Keratinocyte (primary cell): ENCODE measurements at regions not wholly inside any gene's neighbourhood (a gene's known extent, or its start where the extent isn't known, plus 50 kb on each side); places are given as distances from the start of the nearest gene placed in this dataset.

Source experiments
- DNase-seq: peaks from one replicate; pipeline ENCODE4 v3.0.0-alpha.2; 2011; ENCODE audit warnings: low read depth, missing footprints, low spot score
- FAIRE-seq: peaks from 2 replicates; lab custom pipeline; 2011; peaks lifted over from hg19 to GRCh38; lab: Jason Lieb, UNC
- H2AFZ ChIP-seq: 2 replicates; pipeline ENCODE4 v1.6.0; 2012; ENCODE audit warnings: low read length, control low read depth, inconsistent platforms; ENCODE audit not compliant: control insufficient read depth
- H3K27ac ChIP-seq: 2 replicates; pipeline ENCODE4 v1.5.1; 2011; ENCODE audit warnings: low read length; ENCODE audit not compliant: control insufficient read depth, insufficient read depth
- H3K27me3 ChIP-seq: 3 replicates; pipeline ENCODE4 v1.6.0; 2011; ENCODE audit warnings: low read length; ENCODE audit not compliant: control insufficient read depth, insufficient read depth; ENCODE audit errors: extremely low read depth
- H3K36me3 ChIP-seq, 2 experiments: 2 replicates in 1 of 2; 3 replicates in 1 of 2; pipeline ENCODE4 v1.5.1; 2011; ENCODE audit warnings: low read length in 2 of 2, mild to moderate bottlenecking in 1 of 2; ENCODE audit not compliant: control insufficient read depth in 2 of 2, insufficient read depth in 2 of 2; ENCODE audit errors: extremely low read depth in 1 of 2
- H3K4me1 ChIP-seq: 3 replicates; pipeline ENCODE4 v1.5.1; 2011; ENCODE audit warnings: low read length; ENCODE audit not compliant: control insufficient read depth, insufficient read depth; ENCODE audit errors: extremely low read depth
- H3K4me2 ChIP-seq: 3 replicates; pipeline ENCODE4 v1.6.0; 2011; ENCODE audit warnings: low read depth, low read length; ENCODE audit not compliant: control insufficient read depth, insufficient read depth; ENCODE audit errors: extremely low read depth
- H3K4me3 ChIP-seq, 3 experiments: fragments of 200-600 bp in 1 of 3; sonication (generic) in 1 of 3; 2 replicates in 2 of 3; 3 replicates in 1 of 3; pipeline ENCODE4 v1.5.1; 2011 to 2016; ENCODE audit warnings: low read length in 3 of 3, mild to moderate bottlenecking in 3 of 3, control low read depth in 2 of 3, inconsistent platforms in 1 of 3, low read depth in 1 of 3, mixed read lengths in 1 of 3, mixed run types in 1 of 3, moderate library complexity in 1 of 3; ENCODE audit not compliant: control insufficient read depth in 2 of 3, insufficient read depth in 2 of 3; ENCODE audit errors: extremely low read depth in 1 of 3
- H3K79me2 ChIP-seq: 2 replicates; pipeline ENCODE4 v1.6.0; 2012; ENCODE audit warnings: low read length; ENCODE audit not compliant: control insufficient read depth, insufficient read depth
- H3K9ac ChIP-seq: 3 replicates; pipeline ENCODE4 v1.6.0; 2011; ENCODE audit warnings: low read length; ENCODE audit not compliant: control insufficient read depth, insufficient read depth; ENCODE audit errors: extremely low read depth
- H3K9me1 ChIP-seq: 3 replicates; pipeline ENCODE4 v1.6.0; 2011; ENCODE audit warnings: low read length; ENCODE audit not compliant: control insufficient read depth, insufficient read depth; ENCODE audit errors: extremely low read depth
- H3K9me3 ChIP-seq: 2 replicates; pipeline ENCODE4 v1.5.1; 2012; ENCODE audit warnings: low read depth, low read length; ENCODE audit not compliant: control insufficient read depth
- H4K20me1 ChIP-seq: 3 replicates; pipeline ENCODE4 v1.6.0; 2011; ENCODE audit warnings: low read length; ENCODE audit not compliant: control insufficient read depth, insufficient read depth; ENCODE audit errors: extremely low read depth
- CTCF ChIP-seq, 3 experiments: IDR thresholded peaks in 1 of 3; conservative IDR thresholded peaks in 1 of 3; optimal IDR thresholded peaks in 1 of 3; 2 replicates in 2 of 3; 3 replicates in 1 of 3; pipeline versions ENCODE3 to v1.5.1; 2011; ENCODE audit warnings: low read length in 3 of 3, mild to moderate bottlenecking in 3 of 3, moderate library complexity in 2 of 3, control low read depth in 1 of 3, inconsistent platforms in 1 of 3; ENCODE audit not compliant: insufficient read depth in 2 of 3; ENCODE audit errors: extremely low read depth in 1 of 3
- EZH2 ChIP-seq: IDR thresholded peaks from one replicate; pipeline ENCODE4 v1.6.1; 2012; ENCODE audit warnings: inconsistent platforms, mild to moderate bottlenecking, low read length, moderate library complexity
- dilution Hi-C: fragments of 300-500 bp; cut with MboI; formaldehyde crosslinking; loops from one replicate; pipeline ENCODE4 v1.7.0; 2020; ENCODE audit warnings: low sequenced_read_pairs; ENCODE audit not compliant: extremely low pct_ligation_motif_present

DNA sequence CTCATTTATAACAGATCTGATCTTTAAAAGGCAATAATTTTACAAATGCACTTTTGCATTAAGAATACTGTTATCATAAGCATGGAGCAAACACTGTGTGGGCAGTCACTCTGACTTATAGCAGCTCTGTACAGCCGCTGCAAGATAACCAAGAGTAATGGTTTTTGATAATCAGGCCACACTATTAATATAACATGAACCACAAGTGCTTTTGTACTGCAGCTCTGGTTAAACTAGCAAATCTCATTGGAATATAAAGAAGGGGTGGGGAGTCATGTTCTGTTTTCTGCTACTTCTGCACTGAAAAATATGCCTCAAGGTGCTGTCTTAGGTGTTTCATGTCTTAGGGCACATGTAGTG is 357.4 kb downstream of the LMO4 start:
- dilution Hi-C loops = no loop called here
- no peak overlapping the region for H3K9ac ChIP-seq
- H3K27me3 ChIP-seq = no peaks in the 10 kb centered on the region
- H3K4me2 ChIP-seq = no peak overlapping the region
- no peak for FAIRE-seq
- no peak overlapping the region for H2AFZ ChIP-seq
- no peak overlapping the region for H3K4me3 ChIP-seq
- no peaks in the 10 kb centered on the region for H4K20me1 ChIP-seq
- DNase-seq = no peak
- H3K27ac ChIP-seq = no peak overlapping the region
- H3K36me3 ChIP-seq = no peaks in the 10 kb centered on the region
- no peaks in the 10 kb centered on the region for H3K9me3 ChIP-seq
- no peaks in the 10 kb centered on the region for H3K4me1 ChIP-seq
- no peaks in the 10 kb centered on the region for H3K79me2 ChIP-seq
- H3K9me1 ChIP-seq = no peaks in the 10 kb centered on the region
- TF ChIP-seq EZH2 = no peak
- TF ChIP-seq CTCF (optimal IDR thresholded peaks at IDR 0.05 in 1 of 3, IDR thresholded peaks at IDR 0.05 in 1 of 3, conservative IDR thresholded peaks at IDR 0.05 in 1 of 3; ENCODE audit: extremely low read depth in 1 of 3, insufficient read depth in 2 of 3, low read length in 3 of 3) = no peak

- dilution Hi-C loops = no loop called here
- no peaks in the 10 kb centered on the region for H3K9me1 ChIP-seq
- H3K4me2 ChIP-seq = no peak overlapping the region
- H4K20me1 ChIP-seq = no peaks in the 10 kb centered on the region
- H3K27me3 ChIP-seq = no peaks in the 10 kb centered on the region
- no peak overlapping the region for H3K9ac ChIP-seq
- H3K79me2 ChIP-seq = no peaks in the 10 kb centered on the region
- no peaks in the 10 kb centered on the region for H3K9me3 ChIP-seq
- FAIRE-seq (no peak), DNase-seq (no peak)
- H3K27ac ChIP-seq = no peak overlapping the region
- no peak for TF ChIP-seq CTCF (optimal IDR thresholded peaks at IDR 0.05 in 1 of 3, IDR thresholded peaks at IDR 0.05 in 1 of 3, conservative IDR thresholded peaks at IDR 0.05 in 1 of 3; ENCODE audit: extremely low read depth in 1 of 3, insufficient read depth in 2 of 3, low read length in 3 of 3)
- TF ChIP-seq EZH2 = no peak
- H3K4me3 ChIP-seq = no peak overlapping the region
- H3K4me1 ChIP-seq = no peaks in the 10 kb centered on the region
- H2AFZ ChIP-seq = no peak overlapping the region
- H3K36me3 ChIP-seq = no peaks in the 10 kb centered on the region
Measured at GRCh38 chr1:87686671-87687070, 358.0 kb downstream of the LMO4 start.
